HCT116 (cell line): ENCODE measurements at regions not wholly inside any gene's neighbourhood (a gene's known extent, or its start where the extent isn't known, plus 50 kb on each side); places are given as distances from the start of the nearest gene placed in this dataset.

Experiments used
- ATAC-seq: fragments of 200-7000 bp; cut with Tn5 transposase; 2 replicates; pipeline ENCODE4 v1.9.1; 2020; ENCODE audit warnings: mild to moderate bottlenecking, moderate library complexity
- BruUV-seq: library from RNA; stranded (reverse); fragments of 400-500 nt; replicated peaks from 2 replicates; lab custom pipeline; 2021; lab: Mats Ljungman, UMichigan
- CTCF ChIA-PET: fragments of 300-600 bp; sonication (Branson Sonifier 250); formaldehyde crosslinking; loops from one replicate; lab custom pipeline; 2021; ENCODE audit warnings: antibody characterized with exemption; lab: Charles Lee
- POLR2A ChIA-PET: fragments of 300-600, 350-600 bp; sonication (Branson Sonifier 250); formaldehyde crosslinking; loops from one replicate; lab custom pipeline; 2021; ENCODE audit warnings: antibody characterized with exemption; lab: Charles Lee
- RAD21 ChIA-PET, 2 experiments: fragments of 300-600 bp; sonication (Branson Sonifier 250); formaldehyde crosslinking; loops; one replicate each; lab custom pipeline; 2023; ENCODE audit warnings: low total read pairs in 2 of 2; ENCODE audit not compliant: uncharacterized antibody in 2 of 2, unreplicated experiment in 2 of 2, low non-redundant PET in 1 of 2; lab: Charles Lee
- DNase-seq: peaks from one replicate; pipeline ENCODE4 v3.0.0-alpha.2; 2010; ENCODE audit warnings: low read depth, low spot score
- H2AFZ ChIP-seq: fragments of 200-600 bp; shearing (Covaris generic), sonication (generic); 2 replicates; pipeline ENCODE4 v1.6.1; 2017; ENCODE audit warnings: low read depth, mixed run types, mixed read lengths, antibody characterized with exemption, low read length; ENCODE audit not compliant: poor library complexity, severe bottlenecking
- H3K27ac ChIP-seq: 2 replicates; pipeline ENCODE4 v1.5.1; 2012; ENCODE audit warnings: low read depth, low read length
- H3K27me3 ChIP-seq: fragments of 200-600 bp; sonication (generic); 2 replicates; pipeline ENCODE4 v1.6.1; 2016; ENCODE audit warnings: mixed run types, low read length, mixed read lengths; ENCODE audit not compliant: insufficient read depth
- H3K36me3 ChIP-seq, 2 experiments: fragments of 200-500 bp in 1 of 2; fragments of 200-600 bp in 1 of 2; sonication (Bioruptor generic) in 1 of 2; sonication (generic) in 1 of 2; 2 replicates each; pipeline versions ENCODE4 v1.5.1 to v1.6.1; 2014 to 2016; ENCODE audit warnings: low read length in 2 of 2, inconsistent platforms in 1 of 2, mixed read lengths in 1 of 2, mixed run types in 1 of 2; ENCODE audit not compliant: insufficient read depth in 2 of 2, control insufficient read depth in 1 of 2
- H3K4me1 ChIP-seq, 2 experiments: fragments of 200-600 bp in 1 of 2; sonication (generic) in 1 of 2; 2 replicates each; pipeline versions ENCODE4 v1.5.1 to v1.6.1; 2012 to 2017; ENCODE audit warnings: low read length in 2 of 2, inconsistent platforms in 1 of 2, mild to moderate bottlenecking in 1 of 2, mixed read lengths in 1 of 2, mixed run types in 1 of 2, moderate library complexity in 1 of 2; ENCODE audit not compliant: insufficient read depth in 2 of 2, control insufficient read depth in 1 of 2
- H3K4me2 ChIP-seq: fragments of 200-600 bp; sonication (generic); 2 replicates; pipeline ENCODE4 v1.6.1; 2017; ENCODE audit warnings: mixed run types, low read length, mixed read lengths
- H3K4me3 ChIP-seq, 2 experiments: fragments of 200-600 bp in 1 of 2; sonication (generic) in 1 of 2; replicated peaks in 1 of 2; 2 replicates each; pipeline ENCODE4 v1.5.1; 2011 to 2016; ENCODE audit warnings: low read length in 2 of 2, control low read depth in 1 of 2, low read depth in 1 of 2, mild to moderate bottlenecking in 1 of 2, mixed read lengths in 1 of 2, mixed run types in 1 of 2
- H3K79me2 ChIP-seq: fragments of 200-600 bp; sonication (generic); 2 replicates; pipeline ENCODE4 v1.6.1; 2017; ENCODE audit warnings: mild to moderate bottlenecking, mixed run types, low read length, moderate library complexity, mixed read lengths; ENCODE audit not compliant: insufficient read depth
- H3K9ac ChIP-seq: fragments of 200-600 bp; sonication (generic); 2 replicates; pipeline ENCODE4 v1.6.1; 2016; ENCODE audit warnings: low read length, mixed read lengths
- H3K9me2 ChIP-seq: fragments of 200-600 bp; sonication (generic), shearing (Covaris generic); 2 replicates; pipeline ENCODE4 v1.6.1; 2017; ENCODE audit warnings: mixed run types, mild to moderate bottlenecking, moderate library complexity; ENCODE audit not compliant: insufficient read depth
- H3K9me3 ChIP-seq, 2 experiments: fragments of 200-500 bp in 1 of 2; fragments of 200-600 bp in 1 of 2; sonication (Bioruptor generic) in 1 of 2; sonication (generic) in 1 of 2; 2 replicates each; pipeline ENCODE4 v1.6.1; 2014 to 2017; ENCODE audit warnings: low read length in 2 of 2, mixed read lengths in 2 of 2, inconsistent platforms in 1 of 2, low read depth in 1 of 2, mild to moderate bottlenecking in 1 of 2, mixed run types in 1 of 2, moderate library complexity in 1 of 2; ENCODE audit not compliant: control insufficient read depth in 1 of 2, insufficient read depth in 1 of 2
- H4K20me1 ChIP-seq: fragments of 200-600 bp; sonication (generic), shearing (Covaris generic); 2 replicates; pipeline ENCODE4 v1.6.1; 2017; ENCODE audit warnings: mixed run types, mild to moderate bottlenecking, moderate library complexity; ENCODE audit not compliant: insufficient read depth
- CBX3 ChIP-seq: IDR thresholded peaks from 2 replicates; pipeline ENCODE4 v1.6.1; 2012; ENCODE audit warnings: low read depth
- CEBPB ChIP-seq: IDR thresholded peaks from 2 replicates; pipeline ENCODE4 v1.6.1; 2012; ENCODE audit warnings: low read depth
- EGR1 ChIP-seq: IDR thresholded peaks from 2 replicates; pipeline ENCODE4 v1.6.1; 2012; ENCODE audit warnings: low read depth
- ELF1 ChIP-seq: IDR thresholded peaks from 2 replicates; pipeline ENCODE4 v1.6.1; 2012; ENCODE audit warnings: low read depth, borderline replicate concordance
- FOSL1 ChIP-seq: IDR thresholded peaks from 2 replicates; pipeline ENCODE4 v1.6.1; 2012; ENCODE audit warnings: low read depth
- POLR2AphosphoS5 ChIP-seq: IDR thresholded peaks from 2 replicates; pipeline ENCODE4 v1.6.1; 2011; ENCODE audit warnings: mild to moderate bottlenecking, low read depth, low read length, moderate library complexity
- SIN3A ChIP-seq: IDR thresholded peaks from 2 replicates; pipeline ENCODE4 v1.6.1; 2012; ENCODE audit warnings: low read depth
- ZNF274 ChIP-seq: fragments of 200-500 bp; sonication (Bioruptor generic); IDR thresholded peaks from 2 replicates; pipeline ENCODE4 v1.6.1; 2014; ENCODE audit warnings: mild to moderate bottlenecking, low read depth, low read length, inconsistent platforms
- intact Hi-C: fragments of 100-400 bp; cut with micrococcal nuclease; formaldehyde crosslinking; loops from 2 replicates; pipeline ENCODE4 v1.10.0; 2022
- TF ChIP-seq, protein P1 (sequence below), 3 experiments: fragments of 200-600 bp in 1 of 3; sonication (generic) in 1 of 3; IDR thresholded peaks in 2 of 3; conservative IDR thresholded peaks in 1 of 3; 2 replicates each; pipeline ENCODE4 v1.5.1; 2012 to 2017; ENCODE audit warnings: low read depth in 2 of 3, low read length in 2 of 3, antibody characterized with exemption in 1 of 3, borderline replicate concordance in 1 of 3, control low read depth in 1 of 3, mild to moderate bottlenecking in 1 of 3, mixed read lengths in 1 of 3, mixed run types in 1 of 3, moderate library complexity in 1 of 3; ENCODE audit not compliant: insufficient read depth in 1 of 3
- TF ChIP-seq, protein P2 (sequence below): IDR thresholded peaks from 2 replicates; pipeline ENCODE4 v1.6.1; 2011; ENCODE audit warnings: mild to moderate bottlenecking, low read length, moderate library complexity; ENCODE audit not compliant: insufficient replicate concordance; ENCODE audit errors: extremely low read depth

DNA sequence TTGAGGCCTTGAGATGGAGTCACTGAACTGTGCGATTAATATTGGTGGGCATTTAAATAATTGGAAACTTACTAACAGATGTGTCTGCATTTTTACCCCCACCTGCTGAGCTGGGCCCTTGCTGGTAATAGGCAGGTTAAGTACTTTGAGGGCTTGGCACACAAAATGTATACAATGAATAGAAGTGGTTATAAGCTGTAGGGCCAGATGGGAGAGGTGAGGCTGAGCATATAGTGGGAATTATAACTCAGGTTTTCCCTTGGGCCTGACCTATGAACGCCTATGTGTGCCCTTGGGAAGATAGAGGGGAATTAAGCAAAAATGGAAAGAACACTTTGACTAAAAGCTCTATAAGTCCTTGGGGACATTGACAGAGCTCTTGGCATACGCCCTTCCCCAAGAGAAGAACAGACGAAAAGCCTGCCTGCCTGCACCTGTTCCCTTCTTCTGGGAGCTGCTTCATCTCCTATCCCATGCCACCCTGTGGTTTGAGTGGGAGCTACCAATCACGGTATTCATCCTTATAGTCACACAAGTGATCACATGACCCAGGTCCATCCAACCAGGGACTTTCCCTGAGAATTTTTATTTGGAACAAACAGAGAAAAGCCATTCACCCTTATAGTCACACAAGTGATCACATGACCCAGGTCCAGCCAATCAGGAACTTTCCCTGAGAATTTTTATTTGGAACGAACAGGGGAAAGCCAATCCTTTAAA is 260.7 kb upstream of the CSF3R start:
- ATAC-seq (peak; percentile 50; the same call in 1 of the 2 replicates), DNase-seq (no peak)
- Histone ChIP-seq H3K4me2 (no peak overlapping the region), H3K36me3 (no peaks in the 10 kb centered on the region), H4K20me1 (no peaks in the 10 kb centered on the region), H3K9me3 (no peaks in the 10 kb centered on the region), H2AFZ (no peak overlapping the region), H3K27ac (no peak overlapping the region), H3K79me2 (no peaks in the 10 kb centered on the region), H3K4me1 (no peaks in the 10 kb centered on the region), H3K9ac (no peak overlapping the region), H3K4me3 (no peak overlapping the region), H3K9me2 (no peaks in the 10 kb centered on the region), H3K27me3 (peaks cover 53% of the 10 kb centered on the region)
- ChIA-PET RAD21 (no interaction called here), POLR2A (no interaction called here), CTCF (no interaction called here)
- TF ChIP-seq POLR2AphosphoS5 = no peak
- no peak for TF ChIP-seq CBX3
- no peak for TF ChIP-seq SIN3A
- no peak for TF ChIP-seq ELF1
- TF ChIP-seq, protein P1, sequence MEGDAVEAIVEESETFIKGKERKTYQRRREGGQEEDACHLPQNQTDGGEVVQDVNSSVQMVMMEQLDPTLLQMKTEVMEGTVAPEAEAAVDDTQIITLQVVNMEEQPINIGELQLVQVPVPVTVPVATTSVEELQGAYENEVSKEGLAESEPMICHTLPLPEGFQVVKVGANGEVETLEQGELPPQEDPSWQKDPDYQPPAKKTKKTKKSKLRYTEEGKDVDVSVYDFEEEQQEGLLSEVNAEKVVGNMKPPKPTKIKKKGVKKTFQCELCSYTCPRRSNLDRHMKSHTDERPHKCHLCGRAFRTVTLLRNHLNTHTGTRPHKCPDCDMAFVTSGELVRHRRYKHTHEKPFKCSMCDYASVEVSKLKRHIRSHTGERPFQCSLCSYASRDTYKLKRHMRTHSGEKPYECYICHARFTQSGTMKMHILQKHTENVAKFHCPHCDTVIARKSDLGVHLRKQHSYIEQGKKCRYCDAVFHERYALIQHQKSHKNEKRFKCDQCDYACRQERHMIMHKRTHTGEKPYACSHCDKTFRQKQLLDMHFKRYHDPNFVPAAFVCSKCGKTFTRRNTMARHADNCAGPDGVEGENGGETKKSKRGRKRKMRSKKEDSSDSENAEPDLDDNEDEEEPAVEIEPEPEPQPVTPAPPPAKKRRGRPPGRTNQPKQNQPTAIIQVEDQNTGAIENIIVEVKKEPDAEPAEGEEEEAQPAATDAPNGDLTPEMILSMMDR (IDR thresholded peaks at IDR 0.05 in 2 of 3, conservative IDR thresholded peaks at IDR 0.05 in 1 of 3; ENCODE audit: borderline replicate concordance in 1 of 3, insufficient read depth in 1 of 3, low read depth in 2 of 3, low read length in 2 of 3) = no peak
- TF ChIP-seq, protein P2, sequence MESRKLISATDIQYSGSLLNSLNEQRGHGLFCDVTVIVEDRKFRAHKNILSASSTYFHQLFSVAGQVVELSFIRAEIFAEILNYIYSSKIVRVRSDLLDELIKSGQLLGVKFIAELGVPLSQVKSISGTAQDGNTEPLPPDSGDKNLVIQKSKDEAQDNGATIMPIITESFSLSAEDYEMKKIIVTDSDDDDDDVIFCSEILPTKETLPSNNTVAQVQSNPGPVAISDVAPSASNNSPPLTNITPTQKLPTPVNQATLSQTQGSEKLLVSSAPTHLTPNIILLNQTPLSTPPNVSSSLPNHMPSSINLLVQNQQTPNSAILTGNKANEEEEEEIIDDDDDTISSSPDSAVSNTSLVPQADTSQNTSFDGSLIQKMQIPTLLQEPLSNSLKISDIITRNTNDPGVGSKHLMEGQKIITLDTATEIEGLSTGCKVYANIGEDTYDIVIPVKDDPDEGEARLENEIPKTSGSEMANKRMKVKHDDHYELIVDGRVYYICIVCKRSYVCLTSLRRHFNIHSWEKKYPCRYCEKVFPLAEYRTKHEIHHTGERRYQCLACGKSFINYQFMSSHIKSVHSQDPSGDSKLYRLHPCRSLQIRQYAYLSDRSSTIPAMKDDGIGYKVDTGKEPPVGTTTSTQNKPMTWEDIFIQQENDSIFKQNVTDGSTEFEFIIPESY = no peak
- TF ChIP-seq FOSL1 = no peak
- TF ChIP-seq EGR1 = no peak
- TF ChIP-seq ZNF274 = no peak
- no peak for TF ChIP-seq CEBPB
- intact Hi-C loops = no loop called here
- BruUV-seq = no TSS peak
